IMR-90 (cell line): ENCODE measurements at regions not wholly inside any gene's neighbourhood (a gene's known extent, or its start where the extent isn't known, plus 50 kb on each side); places are given as distances from the start of the nearest gene placed in this dataset.
A peak's percentile ranks its signal among the peaks of the same experiment; 100 is the strongest.

Source experiments
- ATAC-seq: fragments of 200-7000 bp; cut with Tn5 transposase; 2 replicates; pipeline ENCODE4 v1.9.1; 2020; ENCODE audit warnings: low read depth, mild to moderate bottlenecking, moderate library complexity
- BruUV-seq: library from RNA; stranded (reverse); fragments of 400-500 nt; replicated peaks from 2 replicates; lab custom pipeline; 2021; lab: Mats Ljungman, UMichigan
- CTCF ChIA-PET: fragments of 300-600 bp; formaldehyde crosslinking; extraction: SDS; loops from one replicate; lab custom pipeline; 2021; ENCODE audit warnings: antibody characterized with exemption; lab: Yijun Ruan, JAX
- POLR2A ChIA-PET: fragments of 300-600 bp; sonication (Branson Sonifier 250); formaldehyde crosslinking; loops from one replicate; lab custom pipeline; 2022; ENCODE audit warnings: antibody characterized with exemption; ENCODE audit not compliant: unreplicated experiment; lab: Charles Lee
- DNase-seq: peaks from one replicate; pipeline ENCODE4 v3.0.0; 2013
- H2AFZ ChIP-seq: replicated peaks from 2 replicates; pipeline ENCODE3; 2013; ENCODE audit warnings: low read length, mild to moderate bottlenecking; ENCODE audit not compliant: poor library complexity
- H2AK5ac ChIP-seq: 2 replicates; pipeline ENCODE4 v1.6.1; 2013; ENCODE audit warnings: low read depth, low read length, inconsistent platforms
- H2AK9ac ChIP-seq: replicated peaks from 2 replicates; pipeline ENCODE3; 2013; ENCODE audit warnings: mild to moderate bottlenecking, low read depth, low read length, moderate library complexity; ENCODE audit not compliant: poor library complexity
- H2BK120ac ChIP-seq: 2 replicates; pipeline ENCODE4 v1.6.1; 2013; ENCODE audit warnings: low read depth, low read length, inconsistent platforms
- H2BK15ac ChIP-seq: 3 replicates; pipeline ENCODE4 v1.6.1; 2013; ENCODE audit warnings: low read depth, low read length, inconsistent platforms
- H2BK20ac ChIP-seq: 2 replicates; pipeline ENCODE4 v1.6.1; 2013; ENCODE audit warnings: low read depth, mild to moderate bottlenecking, inconsistent platforms, low read length, moderate library complexity
- H2BK5ac ChIP-seq: 2 replicates; pipeline ENCODE4 v1.6.1; 2013; ENCODE audit warnings: mild to moderate bottlenecking, low read depth, low read length, inconsistent platforms; ENCODE audit not compliant: poor library complexity, severe bottlenecking
- H3K14ac ChIP-seq: replicated peaks from 2 replicates; pipeline ENCODE4 v1.6.1; 2013; ENCODE audit warnings: low read depth, low read length, inconsistent platforms
- H3K18ac ChIP-seq: 2 replicates; pipeline ENCODE4 v1.6.1; 2013; ENCODE audit warnings: low read depth, low read length, control low read depth
- H3K23ac ChIP-seq: 2 replicates; pipeline ENCODE4 v1.6.1; 2013; ENCODE audit warnings: low read depth, low read length, inconsistent platforms
- H3K27ac ChIP-seq: 2 replicates; pipeline ENCODE4 v1.5.1; 2013; ENCODE audit warnings: mild to moderate bottlenecking, control low read depth, low read length; ENCODE audit not compliant: insufficient read depth
- H3K27me3 ChIP-seq: 2 replicates; pipeline ENCODE4 v1.6.1; 2013; ENCODE audit warnings: low read length; ENCODE audit not compliant: control insufficient read depth, insufficient read depth
- H3K36me3 ChIP-seq: 2 replicates; pipeline ENCODE4 v1.6.1; 2013; ENCODE audit warnings: low read length, mixed read lengths; ENCODE audit not compliant: control insufficient read depth, insufficient read depth
- H3K4ac ChIP-seq: 2 replicates; pipeline ENCODE4 v1.6.1; 2013; ENCODE audit warnings: low read depth, low read length, inconsistent platforms
- H3K4me1 ChIP-seq: 2 replicates; pipeline ENCODE4 v1.6.1; 2013; ENCODE audit warnings: low read length, mixed read lengths; ENCODE audit not compliant: control insufficient read depth, insufficient read depth
- H3K4me2 ChIP-seq: 2 replicates; pipeline ENCODE4 v1.6.1; 2013; ENCODE audit warnings: low read depth, mild to moderate bottlenecking, control low read depth, low read length, moderate library complexity
- H3K4me3 ChIP-seq: 2 replicates; pipeline ENCODE4 v1.5.1; 2013; ENCODE audit warnings: low read depth, mild to moderate bottlenecking, control low read depth, low read length, moderate library complexity; ENCODE audit not compliant: insufficient read depth
- H3K56ac ChIP-seq: 2 replicates; pipeline ENCODE4 v1.6.1; 2013; ENCODE audit warnings: low read length, inconsistent platforms; ENCODE audit not compliant: insufficient read depth; ENCODE audit errors: extremely low read depth
- H3K79me1 ChIP-seq, 2 experiments: 2 replicates each; pipeline ENCODE4 v1.6.1; 2013; ENCODE audit warnings: low read length in 2 of 2, inconsistent platforms in 1 of 2, low read depth in 1 of 2
- H3K9ac ChIP-seq: 2 replicates; pipeline ENCODE4 v1.6.1; 2013; ENCODE audit warnings: low read depth, low read length, control low read depth
- H3K9me1 ChIP-seq: 2 replicates; pipeline ENCODE4 v1.6.1; 2013; ENCODE audit warnings: low read length, inconsistent platforms; ENCODE audit not compliant: insufficient read depth
- H3K9me3 ChIP-seq: 2 replicates; pipeline ENCODE4 v1.6.1; 2013; ENCODE audit warnings: low read length; ENCODE audit not compliant: control insufficient read depth, insufficient read depth
- H4K20me1 ChIP-seq: 2 replicates; pipeline ENCODE4 v1.6.1; 2013; ENCODE audit warnings: low read length, inconsistent platforms; ENCODE audit not compliant: insufficient read depth
- H4K5ac ChIP-seq: 2 replicates; pipeline ENCODE4 v1.6.1; 2013; ENCODE audit warnings: mild to moderate bottlenecking, low read depth, low read length, control low read depth
- H4K8ac ChIP-seq, 2 experiments: 2 replicates each; pipeline ENCODE4 v1.6.1; 2013; ENCODE audit warnings: low read depth in 2 of 2, low read length in 2 of 2, control low read depth in 1 of 2, inconsistent platforms in 1 of 2
- H4K91ac ChIP-seq: 2 replicates; pipeline ENCODE4 v1.6.1; 2013; ENCODE audit warnings: low read depth, low read length, inconsistent platforms; ENCODE audit not compliant: insufficient read depth
- BHLHE40 ChIP-seq: fragments of 150-350 bp; IDR thresholded peaks from 2 replicates; pipeline ENCODE4 v1.6.1; 2016; ENCODE audit warnings: mild to moderate bottlenecking, low read depth, low read length
- FOS ChIP-seq: fragments of 150-350 bp; IDR thresholded peaks from 2 replicates; pipeline ENCODE4 v1.6.1; 2016; ENCODE audit warnings: low read depth, low read length
- POLR2A ChIP-seq: IDR thresholded peaks from 2 replicates; pipeline ENCODE4 v1.6.1; 2012; ENCODE audit warnings: mild to moderate bottlenecking, low read depth, low read length
- RCOR1 ChIP-seq: IDR thresholded peaks from 2 replicates; pipeline ENCODE4 v1.6.1; 2012; ENCODE audit warnings: mild to moderate bottlenecking, low read length, improper control_type of control experiment; ENCODE audit not compliant: insufficient replicate concordance
- whole genome bisulfite sequencing, 2 experiments: methylation state at CpG; one replicate each; pipeline versions ENCODE4 v1.1.5 to v1.1.7; 2013; ENCODE audit warnings: missing lambda C conversion rate in 2 of 2; ENCODE audit not compliant: insufficient read length in 1 of 2; ENCODE audit errors: extremely low coverage in 2 of 2; 5-methylcytosine and 5-hydroxymethylcytosine counted together
- dilution Hi-C: fragments of 300-500 bp; cut with HindIII; formaldehyde crosslinking; loops from one replicate; pipeline ENCODE4 v1.14.3; 2018; ENCODE audit warnings: low sequenced_read_pairs; ENCODE audit not compliant: unreplicated experiment
- in situ Hi-C: fragments of 300-500 bp; cut with MboI; formaldehyde crosslinking; loops from 3 replicates; pipeline ENCODE4 v1.14.3; 2019; ENCODE audit warnings: low sequenced_read_pairs, inconsistent platforms, mixed read lengths
- intact Hi-C: fragments of 100-400 bp; cut with micrococcal nuclease; formaldehyde crosslinking; loops from 2 replicates; pipeline ENCODE4 v1.10.0; 2022

GRCh38 chr13:29926098-29926476 is 75.7 kb upstream of the UBL3 start:
- BruUV-seq = no TSS peak
- Histone ChIP-seq H4K20me1 (peaks cover 10% of the 10 kb centered on the region; the same call in 1 of the 2 replicates), H3K23ac (peak overlapping the region; percentile 8; the same call in 1 of the 2 replicates), H3K79me1 (peaks cover 0 to 3% of the 10 kb centered on the region in 2 experiments; a peak in 1 of 4 replicates), H3K27ac (no peak overlapping the region), H3K14ac (peak overlapping the region; percentile 50; the same call in 1 of the 2 replicates), H2BK20ac (0 out of 2 replicates have a peak overlapping the region, but pooled peaks have one; percentile 9), H3K4me3 (no peak overlapping the region), H3K4me1 (peaks cover 24% of the 10 kb centered on the region), H3K4me2 (no peak overlapping the region), H3K9ac (no peak overlapping the region), H4K5ac (no peak overlapping the region), H3K4ac (peak overlapping the region; percentile 24), H4K91ac (peak overlapping the region; percentile 4; the same call in 1 of the 2 replicates), H3K36me3 (no peaks in the 10 kb centered on the region), H3K18ac (peak overlapping the region; percentile 3; the same call in 1 of the 2 replicates), H4K8ac (no peak overlapping the region), H3K56ac (no peak overlapping the region), H2BK5ac (peak overlapping the region; percentile 38), H2AK5ac (peak overlapping the region; percentile 81; the same call in 1 of the 2 replicates), H2AFZ (no peak overlapping the region), H2AK9ac (peak overlapping the region; percentile 15), H3K9me1 (peaks cover 27% of the 10 kb centered on the region), H2BK120ac (peak overlapping the region; percentile 8; the same call in 1 of the 2 replicates), H2BK15ac (no peak overlapping the region; the same call in 2 of the 3 replicates), H3K27me3 (peaks cover 8% of the 10 kb centered on the region), H3K9me3 (no peaks in the 10 kb centered on the region)
- CTCF ChIA-PET = interaction anchor here (1.7 kb wide), 1 partner anchor 187 kb away, joined by 7 read pairs; no protein-coding TSS in a partner anchor
- DNase-seq = no peak
- dilution Hi-C loops = no loop called here
- no peak for ATAC-seq
- TF ChIP-seq POLR2A = no peak
- TF ChIP-seq BHLHE40 = no peak
- TF ChIP-seq FOS = no peak
- no peak for TF ChIP-seq RCOR1
- POLR2A ChIA-PET = no interaction called here
- 95% methylated on average over 2 of the region's 4 CpGs; no CpG with 5 or more reads in 1 of the 2 experiments for WGBS, 2 experiments
- in situ Hi-C loops = loop anchor here (10.0 kb wide), 1 partner anchor 189 kb away; no protein-coding TSS in a partner anchor
- intact Hi-C loops = no loop called here
